ENCODE measurements at regions not wholly inside any gene's neighbourhood (a gene's known extent, or its start where the extent isn't known, plus 50 kb on each side); places are given as distances from the start of the nearest gene placed in this dataset.

- no peaks in the 10 kb centered on the region for H3K27me3 ChIP-seq (ENCODE audit: insufficient read depth, poor library complexity, severe bottlenecking)
- TF ChIP-seq GABPA (IDR thresholded peaks at IDR 0.05; ENCODE audit: low read depth) (no peak), CTCF (IDR thresholded peaks at IDR 0.05; ENCODE audit: insufficient read depth, low read length) (no peak), POLR2AphosphoS5 (IDR thresholded peaks at IDR 0.05; ENCODE audit: low read depth) (no peak), SPI1 (IDR thresholded peaks at IDR 0.05; ENCODE audit: borderline replicate concordance, low read depth) (no peak), REST (IDR thresholded peaks at IDR 0.05; ENCODE audit: insufficient replicate concordance, low read depth) (no peak)
Measured at GRCh38 chr22:49617866-49618676, 209.6 kb downstream of the BRD1 start.

GRCh38 chr22:49617264-49617663 is 210.4 kb downstream of the BRD1 start:
- Histone ChIP-seq H3K4me3 (replicated peaks; ENCODE audit: insufficient read depth, low read length) (no peak overlapping the region), H3K27ac (replicated peaks) (no peak overlapping the region), H3K27me3 (ENCODE audit: insufficient read depth, poor library complexity, severe bottlenecking) (no peaks in the 10 kb centered on the region)
- no peak for TF ChIP-seq POLR2AphosphoS5 (IDR thresholded peaks at IDR 0.05; ENCODE audit: low read depth)
- TF ChIP-seq REST (IDR thresholded peaks at IDR 0.05; ENCODE audit: insufficient replicate concordance, low read depth), result no peak
- no peak for TF ChIP-seq SPI1 (IDR thresholded peaks at IDR 0.05; ENCODE audit: borderline replicate concordance, low read depth)
- TF ChIP-seq GABPA (IDR thresholded peaks at IDR 0.05; ENCODE audit: low read depth), result no peak
- DNase-seq (ENCODE audit: low read depth in 1 of 2, low spot score in 1 of 2), result no peak

More at GRCh38 chr22:49617866-49618676, 209.6 kb downstream of the BRD1 start:
- Histone ChIP-seq H3K4me3 (replicated peaks; ENCODE audit: insufficient read depth, low read length) (no peak overlapping the region), H3K27ac (replicated peaks) (no peak overlapping the region)
- DNase-seq (ENCODE audit: low read depth in 1 of 2, low spot score in 1 of 2), result no peak

GRCh38 chr22:49616356-49617231 is 211.1 kb downstream of the BRD1 start:
- no peak overlapping the region for H3K4me3 ChIP-seq (replicated peaks; ENCODE audit: insufficient read depth, low read length)
- H3K27me3 ChIP-seq (ENCODE audit: insufficient read depth, poor library complexity, severe bottlenecking), result no peaks in the 10 kb centered on the region

More at GRCh38 chr22:49616356-49617231, 211.1 kb downstream of the BRD1 start:
- TF ChIP-seq CTCF (IDR thresholded peaks at IDR 0.05; ENCODE audit: insufficient read depth, low read length) (no peak), GABPA (IDR thresholded peaks at IDR 0.05; ENCODE audit: low read depth) (no peak), REST (IDR thresholded peaks at IDR 0.05; ENCODE audit: insufficient replicate concordance, low read depth) (no peak), SPI1 (IDR thresholded peaks at IDR 0.05; ENCODE audit: borderline replicate concordance, low read depth) (no peak), POLR2AphosphoS5 (IDR thresholded peaks at IDR 0.05; ENCODE audit: low read depth) (no peak)
- H3K27ac ChIP-seq (replicated peaks), result no peak overlapping the region
- DNase-seq (ENCODE audit: low read depth in 1 of 2, low spot score in 1 of 2), result no peak

All from HL-60 (cell line).